HG03521 (cell line): ENCODE measurements at regions not wholly inside any gene's neighbourhood (a gene's known extent, or its start where the extent isn't known, plus 50 kb on each side); places are given as distances from the start of the nearest gene placed in this dataset.

Experiments used
- ATAC-seq: cut with Tn5 transposase; IDR thresholded peaks from one replicate; pipeline ENCODE4 v1.9.1; 2021; ENCODE audit warnings: mild to moderate bottlenecking, moderate library complexity; ENCODE audit not compliant: unreplicated experiment

GRCh38 chr11:41849250-41849649 lies 389.8 kb upstream of the LRRC4C start:
- no peak for ATAC-seq

- ATAC-seq: no peak
Observed at GRCh38 chr11:41851743-41852142, 392.3 kb upstream of the LRRC4C start.

- no peak for ATAC-seq
Observed at GRCh38 chr11:41861838-41862237, 402.4 kb upstream of the LRRC4C start.

- no peak for ATAC-seq
Observed at GRCh38 chr11:41866525-41866924, 407.1 kb upstream of the LRRC4C start.

GRCh38 chr11:41868606-41869005 lies 409.2 kb upstream of the LRRC4C start:
- no peak for ATAC-seq

- ATAC-seq: no peak
Observed at GRCh38 chr11:41872426-41872825, 413.0 kb upstream of the LRRC4C start.

- ATAC-seq: no peak
Observed at GRCh38 chr11:41872870-41873269, 413.4 kb upstream of the LRRC4C start.

GRCh38 chr11:41878095-41878494 lies 418.6 kb upstream of the LRRC4C start:
- ATAC-seq: no peak

GRCh38 chr11:41879214-41879613 lies 419.8 kb upstream of the LRRC4C start:
- ATAC-seq: no peak

- no peak for ATAC-seq
Observed at GRCh38 chr11:41895081-41895480, 435.6 kb upstream of the LRRC4C start.

- ATAC-seq: no peak
Observed at GRCh38 chr11:41897991-41898390, 438.5 kb upstream of the LRRC4C start.

GRCh38 chr11:41917900-41918299 lies 458.4 kb upstream of the LRRC4C start:
- no peak for ATAC-seq

- ATAC-seq: no peak
Observed at GRCh38 chr11:41920374-41920773, 460.9 kb upstream of the LRRC4C start.

- ATAC-seq: no peak
Observed at GRCh38 chr11:41921746-41922390, 462.4 kb upstream of the LRRC4C start.

GRCh38 chr11:41926339-41926738 lies 466.9 kb upstream of the LRRC4C start:
- ATAC-seq: no peak

- ATAC-seq: no peak
Observed at GRCh38 chr11:41935241-41935640, 475.8 kb upstream of the LRRC4C start.

GRCh38 chr11:41935795-41936194 lies 476.3 kb upstream of the LRRC4C start:
- no peak for ATAC-seq

- no peak for ATAC-seq
Observed at GRCh38 chr11:41943656-41944055, 484.2 kb upstream of the LRRC4C start.

GRCh38 chr11:41947392-41947791 lies 487.9 kb upstream of the LRRC4C start:
- no peak for ATAC-seq

- no peak for ATAC-seq
Observed at GRCh38 chr11:41950470-41951143, 491.2 kb upstream of the LRRC4C start.

- no peak for ATAC-seq
Observed at GRCh38 chr11:41954034-41954433, 494.6 kb upstream of the LRRC4C start.

GRCh38 chr11:41955066-41955465 lies 495.6 kb upstream of the LRRC4C start:
- ATAC-seq: no peak
